Cardiac fibroblast (primary cell): ENCODE measurements at regions not wholly inside any gene's neighbourhood (a gene's known extent, or its start where the extent isn't known, plus 50 kb on each side); places are given as distances from the start of the nearest gene placed in this dataset.
A peak's percentile ranks its signal among the peaks of the same experiment; 100 is the strongest.
"Not testable (repeated sequence)": the region's sequence is repeated elsewhere in the genome, so short reads cannot be mapped to it uniquely, and the experiment has no call there.

Source experiments
- DNase-seq, 2 donors: peaks; one replicate each; pipeline versions ENCODE4 v3.0.0 to v3.0.0-alpha.2; 2010; ENCODE audit warnings: low read depth in 2 of 2
- H3K4me3 ChIP-seq, 2 donors: replicated peaks in 1 of 2; 1 replicate in 1 of 2; 2 replicates in 1 of 2; pipeline ENCODE4 v1.5.1; 2011; ENCODE audit warnings: low read depth in 2 of 2, low read length in 2 of 2, mild to moderate bottlenecking in 2 of 2, moderate library complexity in 1 of 2
- CTCF ChIP-seq: IDR thresholded peaks from one replicate; pipeline ENCODE4 v1.5.1; 2011; ENCODE audit warnings: low read depth, mild to moderate bottlenecking, low read length, inconsistent platforms

GRCh38 chr4:31784558-31784957 is 1064.4 kb downstream of the PCDH7 start:
- TF ChIP-seq CTCF: no peak
- no peak overlapping the region for H3K4me3 ChIP-seq
- DNase-seq: no peak

GRCh38 chr4:31787701-31788100 is 1067.5 kb downstream of the PCDH7 start:
- no peak for DNase-seq
- no peak overlapping the region for H3K4me3 ChIP-seq
- TF ChIP-seq CTCF: no peak

GRCh38 chr4:31788676-31789075 is 1068.5 kb downstream of the PCDH7 start:
- TF ChIP-seq CTCF: no peak
- DNase-seq: no peak
- no peak overlapping the region for H3K4me3 ChIP-seq

GRCh38 chr4:31791666-31792065 is 1071.5 kb downstream of the PCDH7 start:
- DNase-seq: no peak
- H3K4me3 ChIP-seq: no peak overlapping the region
- no peak for TF ChIP-seq CTCF

GRCh38 chr4:31793907-31794306 is 1073.7 kb downstream of the PCDH7 start:
- DNase-seq: peak in 1 of 2 donors; percentile 16
- peak; percentile 25 for TF ChIP-seq CTCF
- no peak overlapping the region for H3K4me3 ChIP-seq

GRCh38 chr4:31797052-31797451 is 1076.9 kb downstream of the PCDH7 start:
- H3K4me3 ChIP-seq, DNase-seq: not testable (repeated sequence)

GRCh38 chr4:31803526-31804195 is 1083.5 kb downstream of the PCDH7 start:
- DNase-seq: peak in 1 of 2 donors; percentile 19
- H3K4me3 ChIP-seq: no peak overlapping the region
- TF ChIP-seq CTCF: no peak
